ENCODE measurements at regions not wholly inside any gene's neighbourhood (a gene's known extent, or its start where the extent isn't known, plus 50 kb on each side); places are given as distances from the start of the nearest gene placed in this dataset.
A peak's percentile ranks its signal among the peaks of the same experiment; 100 is the strongest.
"Not testable (repeated sequence)": the region's sequence is repeated elsewhere in the genome, so short reads cannot be mapped to it uniquely, and the experiment has no call there.

- no peak for DNase-seq
Measured at GRCh38 chr13:27327633-27328032, 57.0 kb downstream of the RASL11A start.

DNA sequence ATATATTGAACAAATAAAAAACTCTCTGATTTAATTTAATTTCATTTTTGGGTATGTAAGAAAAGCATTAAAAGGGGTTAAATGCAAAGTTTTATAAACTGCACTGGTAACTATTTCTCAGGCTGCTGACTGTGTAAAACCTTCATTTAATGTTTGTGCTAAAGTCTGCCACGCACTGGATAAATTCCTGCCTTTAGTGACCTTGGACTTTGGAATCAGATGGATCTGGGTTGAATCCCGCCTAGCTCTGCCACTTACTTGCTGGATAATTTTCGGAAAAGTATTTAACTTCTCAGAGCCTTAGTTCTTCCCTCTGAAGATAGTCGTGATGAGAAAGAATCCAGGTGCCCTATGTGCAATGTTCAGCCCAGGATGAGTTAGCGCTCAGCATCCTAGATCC is 58.6 kb downstream of the RASL11A start:
- no peak for DNase-seq

- peak; percentile 25 for DNase-seq
Measured at GRCh38 chr13:27334774-27335435, 64.3 kb downstream of the RASL11A start.

DNA sequence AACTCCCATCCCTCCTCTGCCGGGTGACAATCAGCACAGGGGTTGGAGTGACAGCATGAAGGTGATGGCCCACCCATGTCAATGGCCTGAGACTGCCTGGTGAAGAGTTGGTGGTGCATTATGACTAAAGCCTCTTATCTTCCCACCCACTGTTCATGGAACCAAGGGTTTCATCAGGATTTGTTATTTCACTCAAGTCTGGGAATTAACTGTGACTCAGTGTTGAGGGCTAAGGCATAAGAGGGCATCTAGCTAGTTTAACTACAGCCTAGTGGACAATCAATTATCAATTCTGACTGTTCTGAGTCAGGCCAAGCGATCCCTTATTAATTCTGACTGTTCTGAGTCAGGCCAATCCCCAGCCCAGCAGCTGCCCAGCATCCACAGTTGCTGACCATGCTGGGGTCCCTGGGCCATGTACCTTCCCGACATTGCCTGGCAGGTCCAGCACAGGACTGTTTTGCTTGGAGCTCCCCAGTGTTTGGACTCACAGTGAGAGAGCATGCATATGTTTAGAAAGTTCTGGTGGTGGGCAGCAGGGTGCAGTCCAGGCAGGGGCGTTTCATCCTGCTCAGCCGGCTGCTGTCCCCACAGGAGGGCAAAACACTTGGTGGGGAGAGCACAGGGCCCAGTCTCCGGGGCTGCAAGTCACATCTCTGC is 65.5 kb downstream of the RASL11A start:
- DNase-seq: no peak

DNA sequence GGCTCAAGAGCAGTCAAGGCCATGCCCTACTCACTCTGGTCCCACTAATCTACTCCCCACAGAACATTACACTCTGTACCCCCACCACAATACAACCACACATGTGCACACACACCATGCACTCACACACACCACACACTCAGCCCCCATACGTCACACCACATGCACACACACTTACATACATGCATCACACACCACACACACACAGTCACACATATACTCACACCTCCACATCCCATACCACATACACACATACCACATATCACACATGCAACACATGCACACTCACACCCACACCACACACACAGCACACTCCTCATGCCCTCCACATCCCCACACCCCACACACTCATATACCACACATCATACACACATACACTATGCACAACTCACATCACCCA is 67.6 kb downstream of the RASL11A start:
- no peak for DNase-seq

- DNase-seq: no peak
Measured at GRCh38 chr13:27338816-27339215, 68.2 kb downstream of the RASL11A start.

- DNase-seq: peak; percentile 57
Measured at GRCh38 chr13:27339299-27339698, 68.7 kb downstream of the RASL11A start.

DNA sequence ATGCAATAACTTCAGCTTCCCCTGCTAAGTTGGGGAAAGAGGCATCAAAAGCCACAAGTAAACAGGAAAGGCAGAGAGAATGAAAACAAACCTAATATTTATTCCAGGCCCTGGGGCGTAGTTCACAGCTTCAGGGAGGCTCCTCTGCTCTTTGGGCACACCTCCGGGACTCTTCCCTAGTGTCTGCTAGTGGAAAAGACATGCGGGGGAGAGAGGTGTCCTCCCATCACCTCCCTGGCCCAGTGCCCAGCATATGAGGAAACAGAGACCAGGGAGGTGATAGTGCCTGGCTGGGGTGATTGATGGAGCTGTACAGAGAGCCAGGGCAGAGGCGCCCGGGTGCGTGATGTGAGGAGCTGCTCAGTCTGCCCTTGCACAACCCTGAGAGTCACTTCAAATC is 71.0 kb downstream of the RASL11A start:
- DNase-seq: no peak

DNA sequence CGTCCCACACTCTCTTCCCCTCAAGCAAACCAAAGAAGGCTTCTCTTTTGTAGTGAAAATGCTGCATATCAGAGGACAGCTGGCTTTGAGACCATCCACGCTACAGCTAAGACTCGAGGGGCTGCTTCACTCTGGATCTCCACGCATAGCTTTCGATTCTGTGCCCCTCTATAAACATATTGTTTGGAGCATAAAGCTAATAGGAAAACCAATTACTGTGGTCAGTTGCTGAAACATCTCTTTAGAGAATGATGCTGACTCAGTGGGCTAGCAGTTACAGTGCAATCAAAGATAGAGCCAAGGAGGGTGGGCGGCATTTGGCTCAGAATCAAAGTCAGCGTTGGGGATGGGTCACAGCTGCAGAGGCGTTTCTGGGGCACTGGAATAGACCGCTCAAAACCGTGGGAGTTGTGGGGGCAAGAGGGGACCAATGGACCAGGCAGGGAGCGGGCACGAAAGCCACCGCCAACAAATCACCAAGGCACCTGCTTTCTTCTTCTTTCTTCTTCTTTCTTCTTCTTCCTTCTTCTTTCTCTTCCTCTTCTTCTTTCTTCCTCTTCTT is 76.7 kb downstream of the RASL11A start:
- DNase-seq: no peak

DNA sequence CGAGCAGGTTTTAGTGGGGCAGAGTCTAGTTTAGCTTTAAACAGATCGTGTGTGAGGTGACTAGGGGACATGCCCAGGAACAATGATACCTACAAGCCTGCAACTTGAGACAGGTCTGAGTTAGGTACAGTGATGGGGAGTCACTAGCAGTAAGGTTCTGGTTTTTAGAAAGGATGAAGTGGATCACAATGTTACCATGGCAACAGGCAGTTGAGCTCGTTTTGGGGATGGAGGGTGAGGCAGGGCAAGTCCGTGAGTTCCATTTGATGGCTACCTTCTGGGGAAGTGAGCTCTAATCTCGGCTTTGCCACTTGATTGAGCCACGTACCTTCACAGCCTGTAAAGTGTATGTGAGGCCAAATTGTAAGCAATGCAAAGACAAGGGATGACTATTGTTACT is 76.0 kb upstream of the GTF3A start:
- no peak for DNase-seq

DNA sequence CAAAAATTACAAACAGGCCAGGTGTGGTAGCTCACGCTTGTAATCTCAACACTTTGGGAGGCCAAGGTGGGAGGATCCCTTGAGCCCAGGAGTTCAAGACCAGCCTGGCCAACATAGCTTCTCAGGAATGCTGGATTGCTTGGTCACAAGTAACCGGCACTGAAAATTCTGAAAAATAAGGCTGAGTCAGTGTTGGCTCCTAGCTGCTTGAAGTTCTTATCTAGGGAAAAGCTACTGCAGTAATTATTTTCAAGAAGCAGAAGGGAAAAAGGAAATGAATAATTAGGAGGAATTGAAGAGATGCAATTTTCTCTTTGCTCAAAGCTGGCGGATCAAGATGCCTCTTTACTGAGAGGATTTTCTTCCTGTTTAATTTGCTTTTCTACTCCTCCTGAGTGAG is 75.0 kb upstream of the GTF3A start:
- no peak for DNase-seq

DNA sequence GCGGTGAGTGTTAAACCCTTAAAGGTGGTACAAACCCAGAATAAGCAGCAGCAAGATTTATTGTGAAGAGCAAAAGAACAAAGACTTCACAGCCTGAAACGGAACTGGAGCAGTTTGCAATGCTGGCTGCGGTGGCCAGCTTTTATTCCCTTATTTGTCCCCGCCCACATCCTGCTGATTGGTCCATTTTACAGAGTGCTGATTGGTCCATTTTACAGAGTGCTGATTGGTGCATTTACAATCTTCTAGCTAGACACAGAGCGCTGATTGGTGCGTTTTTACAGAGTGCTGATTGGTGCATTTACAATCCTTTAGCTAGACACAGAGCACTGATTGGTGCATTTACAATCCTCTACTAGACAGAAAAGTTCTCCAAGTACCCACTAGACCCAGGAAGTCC is 73.6 kb upstream of the GTF3A start:
- not testable (repeated sequence) for DNase-seq

- no peak for DNase-seq
Measured at GRCh38 chr13:27352698-27353097, 71.7 kb upstream of the GTF3A start.

DNA sequence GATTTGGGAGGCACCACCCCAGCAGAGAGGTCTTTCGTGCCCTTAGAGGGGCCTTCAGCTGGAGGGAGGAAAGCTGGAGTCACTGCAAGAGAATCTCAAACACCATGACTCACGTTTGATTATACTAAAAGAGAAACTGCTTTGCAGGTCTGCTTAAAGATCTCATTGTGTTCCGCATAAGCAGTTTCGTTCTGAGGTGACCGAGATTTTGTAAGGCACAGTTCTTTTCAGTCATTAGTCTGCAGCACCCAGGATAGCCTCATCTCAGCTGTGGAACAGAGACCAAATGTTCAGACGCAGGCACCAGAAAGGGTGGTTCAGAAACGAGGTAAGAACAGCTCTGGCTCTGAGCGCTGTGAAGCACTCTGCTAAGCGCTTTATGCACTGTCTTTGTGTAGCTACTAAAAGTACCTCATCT is 71.2 kb upstream of the GTF3A start:
- DNase-seq: no peak

DNA sequence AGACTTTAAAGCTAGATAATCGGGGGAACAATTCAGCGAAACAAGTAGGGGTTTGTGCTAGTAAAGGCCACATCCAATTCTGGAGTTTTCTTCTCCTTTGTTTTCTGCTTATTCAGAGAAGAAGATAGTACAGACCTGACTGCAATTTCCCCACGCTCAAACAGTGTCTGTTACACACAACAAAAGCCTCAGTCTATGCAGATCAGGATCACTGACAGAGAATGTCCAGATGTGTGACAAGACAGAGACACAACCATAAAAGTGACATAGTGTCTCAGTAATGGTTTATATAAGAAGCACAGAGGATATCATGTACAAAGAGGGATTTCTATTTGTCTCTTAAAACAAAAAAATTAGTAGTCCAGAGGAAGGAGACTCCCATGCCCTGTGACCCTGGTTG is 70.7 kb upstream of the GTF3A start:
- no peak for DNase-seq

DNA sequence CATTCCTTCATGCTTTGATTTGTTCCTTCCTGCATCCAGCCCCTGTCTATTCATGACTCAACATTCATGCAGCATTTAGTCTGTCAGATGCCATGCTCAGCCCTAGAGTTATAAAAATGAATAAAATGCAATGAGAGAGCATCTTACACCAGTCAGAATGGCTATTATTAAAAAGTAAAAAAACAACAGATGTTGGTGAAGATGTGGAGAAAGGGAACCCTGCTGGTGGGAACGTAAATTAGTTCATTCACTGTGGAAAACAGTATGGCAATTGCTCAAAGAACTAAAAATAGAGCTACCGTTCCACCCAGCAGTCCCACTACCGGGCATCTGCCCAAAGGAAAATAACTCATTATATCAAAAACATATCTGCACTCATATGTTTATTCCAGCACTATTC is 70.0 kb upstream of the GTF3A start:
- no peak for DNase-seq

- no peak for DNase-seq
Measured at GRCh38 chr13:27355894-27356293, 68.5 kb upstream of the GTF3A start.

DNA sequence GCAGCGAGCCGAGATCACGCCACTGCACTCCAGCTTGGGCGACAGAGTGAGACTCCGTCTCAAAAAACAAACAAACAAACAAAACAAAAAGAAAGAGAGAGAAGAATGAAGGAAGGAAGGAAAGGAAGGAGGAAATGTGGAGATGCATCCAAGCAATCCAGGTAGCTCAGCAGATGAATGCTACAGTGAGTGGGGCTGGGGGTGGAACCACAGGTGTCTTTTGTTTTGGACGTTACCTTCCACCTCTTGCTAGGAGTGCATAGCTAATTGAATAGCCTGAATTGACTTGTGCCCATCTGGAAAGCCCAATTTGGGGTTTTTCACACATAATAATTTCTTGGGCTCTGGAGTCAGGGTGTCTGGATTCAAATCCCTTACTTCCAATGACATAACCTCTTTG is 66.0 kb upstream of the GTF3A start:
- no peak for DNase-seq

GRCh38 chr13:27359199-27359821 is 65.1 kb upstream of the GTF3A start:
- no peak for DNase-seq

DNA sequence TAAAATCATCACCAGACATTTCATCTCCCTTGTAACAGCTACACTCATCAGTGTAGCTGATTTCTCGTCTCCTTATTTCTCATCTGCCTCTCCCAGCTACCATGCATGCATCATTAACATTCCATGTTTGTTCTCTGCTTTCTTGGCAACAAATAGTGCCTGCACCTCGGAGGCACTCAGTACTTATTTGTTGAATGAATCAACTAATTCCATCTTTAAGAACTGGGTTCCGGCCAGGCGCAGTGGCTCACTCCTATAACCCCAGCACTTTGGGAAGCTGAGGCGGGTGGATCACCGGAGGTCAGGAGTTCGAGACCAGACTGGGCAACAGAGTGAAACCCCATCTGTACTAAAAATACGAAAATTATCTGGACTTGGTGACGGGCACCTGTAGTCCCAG is 63.9 kb upstream of the GTF3A start:
- no peak for DNase-seq

- peak; percentile 70 for DNase-seq
Measured at GRCh38 chr13:27362064-27362751, 62.2 kb upstream of the GTF3A start.

DNA sequence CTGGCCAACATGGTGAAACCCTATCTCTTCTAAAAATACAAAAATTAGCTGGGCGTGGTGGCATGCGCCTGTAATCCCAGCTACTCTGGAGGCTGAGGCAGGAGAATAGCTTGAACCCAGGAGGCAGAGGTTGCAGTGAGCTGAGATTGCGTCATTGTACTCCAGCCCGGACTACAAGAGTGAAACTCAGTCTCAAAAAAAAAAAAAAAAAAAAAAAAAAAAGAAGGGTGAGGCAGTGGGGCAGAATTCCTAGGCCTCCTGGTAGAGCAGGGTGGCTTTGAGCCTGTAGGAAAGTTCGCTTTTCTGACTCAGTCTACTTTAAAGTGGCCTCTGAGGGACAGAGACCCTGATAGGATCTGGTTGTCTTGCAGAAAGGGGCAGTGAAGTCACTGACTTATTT is 60.8 kb upstream of the GTF3A start:
- not testable (repeated sequence) for DNase-seq

DNA sequence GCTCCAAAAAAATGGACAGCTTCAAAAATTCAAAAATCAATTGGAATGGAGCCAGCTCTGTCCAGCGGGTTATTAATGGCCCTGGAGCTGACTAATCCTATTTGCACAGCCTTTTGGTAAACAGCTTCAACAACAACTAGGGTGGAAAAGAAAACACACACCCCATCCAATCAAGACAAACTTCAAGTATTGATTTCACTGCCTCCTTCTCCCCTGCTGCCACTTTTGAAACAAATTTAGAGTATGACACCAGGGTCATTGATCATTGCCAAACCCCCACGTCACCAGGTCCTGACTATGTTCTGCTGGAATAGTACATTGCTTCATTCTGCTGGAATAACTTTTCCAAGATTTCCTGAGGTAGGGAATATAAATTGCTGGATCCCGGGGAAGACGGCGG is 56.8 kb upstream of the GTF3A start:
- peak; percentile 84 for DNase-seq

Measured in SHP77 treated with DMSO at 0.1 percent for 48 hours (cell line).